ENCODE measurements at regions not wholly inside any gene's neighbourhood (a gene's known extent, or its start where the extent isn't known, plus 50 kb on each side); places are given as distances from the start of the nearest gene placed in this dataset.

GRCh38 chr21:17964199-17964598 lies 145.0 kb upstream of the C21orf91 start:
- DNase-seq (ENCODE audit: extremely low read depth in 1 of 4, low spot score in 3 of 4), result no peak
- Histone ChIP-seq H3K4me3 (no peak overlapping the region), H4K20me1 (replicated peaks; ENCODE audit: control insufficient read depth, insufficient read depth, low read length) (no peaks in the 10 kb centered on the region), H3K4me1 (replicated peaks in 1 of 2; ENCODE audit: control insufficient read depth in 2 of 2, insufficient read depth in 2 of 2, low read length in 2 of 2) (no peaks in the 10 kb centered on the region), H3K9ac (ENCODE audit: insufficient read depth in 1 of 2, low read depth in 2 of 2, low read length in 2 of 2) (no peak overlapping the region), H3K9me1 (ENCODE audit: control insufficient read depth, insufficient read depth, low read length) (no peaks in the 10 kb centered on the region), H3K9me3 (replicated peaks; ENCODE audit: control insufficient read depth, insufficient read depth, low read depth, low read length) (no peaks in the 10 kb centered on the region), H2AFZ (ENCODE audit: low read depth, low read length) (no peak overlapping the region), H3K79me2 (ENCODE audit: control insufficient read depth, insufficient read depth, low read length) (no peaks in the 10 kb centered on the region), H3K36me3 (ENCODE audit: control insufficient read depth, insufficient read depth, low read length) (no peaks in the 10 kb centered on the region), H3K27me3 (ENCODE audit: control insufficient read depth in 2 of 2, insufficient read depth in 2 of 2, low read length in 2 of 2) (no peaks in the 10 kb centered on the region), H3K27ac (ENCODE audit: extremely low read depth, low read depth, low read length) (no peak overlapping the region), H3K4me2 (ENCODE audit: insufficient read depth, low read length) (no peak overlapping the region)
- in situ Hi-C loops (cut with MboI) (no loop called here), intact Hi-C loops (cut with micrococcal nuclease) (no loop called here)
- no peak for ATAC-seq
- WGBS (ENCODE audit: insufficient coverage, low coverage, missing lambda C conversion rate), result 2% methylated on average over 5 of the region's 5 CpGs
- ChIA-PET CTCF (ENCODE audit: low intra/inter-chr PET ratio) (no interaction called here), POLR2A (no interaction called here)
- no TSS peak for BruUV-seq (replicated peaks)
- no peak for TF ChIP-seq ZNF586 (CRISPR knock-in tag; conservative IDR thresholded peaks at IDR 0.05)
- no peak for TF ChIP-seq ZBTB11 (CRISPR knock-in tag; IDR thresholded peaks at IDR 0.05)
- TF ChIP-seq XRCC5 (IDR thresholded peaks at IDR 0.05; ENCODE audit: low read depth, low read length), result no peak
- TF ChIP-seq BHLHE40 (IDR thresholded peaks at IDR 0.05; ENCODE audit: low read length), result no peak
- no peak for TF ChIP-seq SREBF2 (CRISPR knock-in tag; IDR thresholded peaks at IDR 0.05)
- TF ChIP-seq ZNF707 (CRISPR knock-in tag; conservative IDR thresholded peaks at IDR 0.05), result no peak
- TF ChIP-seq ZNF740 (CRISPR knock-in tag; IDR thresholded peaks at IDR 0.05), result no peak
- TF ChIP-seq ZNF740 (tag; IDR thresholded peaks at IDR 0.05), result no peak
- TF ChIP-seq TAL1 (IDR thresholded peaks at IDR 0.05), result no peak
- TF ChIP-seq ID3 (CRISPR knock-in tag; IDR thresholded peaks at IDR 0.05), result no peak
- TF ChIP-seq ID3 (tag; IDR thresholded peaks at IDR 0.05), result no peak
- no peak for TF ChIP-seq PCBP1 (IDR thresholded peaks at IDR 0.05; ENCODE audit: low read depth, low read length, poor library complexity, severe bottlenecking)
- no peak for TF ChIP-seq ZNF79 (CRISPR knock-in tag; IDR thresholded peaks at IDR 0.05; ENCODE audit: low read depth)
- TF ChIP-seq PREB (CRISPR knock-in tag; IDR thresholded peaks at IDR 0.05), result no peak
- TF ChIP-seq CHD1 (IDR thresholded peaks at IDR 0.05; ENCODE audit: low read length), result no peak
- TF ChIP-seq POLR3G (IDR thresholded peaks at IDR 0.05; ENCODE audit: extremely low read depth, insufficient read length, insufficient replicate concordance), result no peak
- no peak for TF ChIP-seq KLF1 (tag; IDR thresholded peaks at IDR 0.05)
- no peak for FAIRE-seq
